B cell (primary cell): ENCODE measurements at regions not wholly inside any gene's neighbourhood (a gene's known extent, or its start where the extent isn't known, plus 50 kb on each side); places are given as distances from the start of the nearest gene placed in this dataset.

ENCODE experiments used
- ATAC-seq: fragments of 200-7000 bp; cut with Tn5 transposase; one replicate; pipeline ENCODE4 v1.10.0; 2021; ENCODE audit warnings: low read depth, mild to moderate bottlenecking, moderate number of reproducible peaks, moderate library complexity
- CTCF ChIA-PET: fragments of 350-600 bp; sonication (Branson Sonifier 250); formaldehyde crosslinking; loops from one replicate; lab custom pipeline; 2021; ENCODE audit warnings: antibody characterized with exemption, inconsistent platforms; lab: Charles Lee
- POLR2A ChIA-PET: fragments of 350-600 bp; sonication (Branson Sonifier 250); formaldehyde crosslinking; loops from one replicate; lab custom pipeline; 2021; ENCODE audit warnings: antibody characterized with exemption; lab: Charles Lee
- DNase-seq: peaks from one replicate; pipeline ENCODE4 v3.0.0; 2013
- H2AFZ ChIP-seq: 2 replicates; pipeline ENCODE4 v1.6.1; 2012; ENCODE audit warnings: mild to moderate bottlenecking, low read depth, low read length; ENCODE audit not compliant: insufficient read depth, poor library complexity, severe bottlenecking
- H3K27ac ChIP-seq, 2 donors: 1 replicate in 1 of 2; 2 replicates in 1 of 2; pipeline ENCODE4 v1.5.1; 2012 to 2013; ENCODE audit warnings: low read length in 2 of 2, mild to moderate bottlenecking in 2 of 2, moderate library complexity in 1 of 2
- H3K27me3 ChIP-seq, 4 experiments: fragments of 200-600 bp in 1 of 4; sonication (generic) in 1 of 4; replicated peaks in 1 of 4; 1 replicate in 2 of 4; 2 replicates in 2 of 4; pipeline versions ENCODE4 v1.6.1 to v1.7.0; 2013 to 2016; ENCODE audit warnings: low read length in 3 of 4, mild to moderate bottlenecking in 2 of 4, mixed read lengths in 1 of 4, moderate library complexity in 1 of 4; ENCODE audit not compliant: insufficient read depth in 4 of 4, control insufficient read depth in 3 of 4; ENCODE audit errors: control extremely low read depth in 1 of 4
- H3K36me3 ChIP-seq, 2 experiments: replicated peaks in 1 of 2; 1 replicate in 1 of 2; 2 replicates in 1 of 2; pipeline versions ENCODE4 v1.6.1 to v1.7.1; 2013; ENCODE audit warnings: low read length in 1 of 2; ENCODE audit not compliant: insufficient read depth in 2 of 2, control insufficient read depth in 1 of 2; ENCODE audit errors: control extremely low read depth in 1 of 2, extremely low read depth in 1 of 2
- H3K4me1 ChIP-seq, 2 donors: fragments of 200-600 bp in 1 of 2; sonication (generic) in 1 of 2; 1 replicate in 1 of 2; 2 replicates in 1 of 2; pipeline versions ENCODE4 v1.5.1 to v1.6.1; 2013 to 2017; ENCODE audit warnings: low read length in 2 of 2; ENCODE audit not compliant: control insufficient read depth in 2 of 2, insufficient read depth in 2 of 2
- H3K4me2 ChIP-seq: replicated peaks from 2 replicates; pipeline ENCODE3; 2012; ENCODE audit warnings: mild to moderate bottlenecking, low read depth, low read length; ENCODE audit not compliant: poor library complexity, severe bottlenecking
- H3K4me3 ChIP-seq, 5 experiments: fragments of 200-600 bp in 1 of 5; sonication (generic) in 1 of 5; 1 replicate in 3 of 5; 2 replicates in 2 of 5; pipeline versions ENCODE4 v1.5.1 to v1.7.0; 2011 to 2016; ENCODE audit warnings: low read length in 4 of 5, mild to moderate bottlenecking in 4 of 5, low read depth in 2 of 5, control low read depth in 1 of 5, moderate library complexity in 1 of 5; ENCODE audit not compliant: insufficient read depth in 1 of 5; ENCODE audit errors: control extremely low read depth in 1 of 5, extremely low read depth in 1 of 5
- H3K79me2 ChIP-seq: fragments of 200-600 bp; sonication (generic); one replicate; pipeline ENCODE4 v1.6.0; 2016; ENCODE audit warnings: low read length; ENCODE audit not compliant: control insufficient read depth, insufficient read depth
- H3K9ac ChIP-seq: fragments of 200-600 bp; sonication (generic); 2 replicates; pipeline ENCODE4 v1.6.1; 2017; ENCODE audit warnings: mild to moderate bottlenecking, low read length, moderate library complexity
- H3K9me3 ChIP-seq, 3 donors: one replicate each; pipeline versions ENCODE4 v1.6.1 to v1.7.1; 2013; ENCODE audit warnings: low read length in 2 of 3; ENCODE audit not compliant: control insufficient read depth in 2 of 3, insufficient read depth in 1 of 3; ENCODE audit errors: control extremely low read depth in 1 of 3
- H4K20me1 ChIP-seq: 2 replicates; pipeline ENCODE4 v1.6.0; 2012; ENCODE audit warnings: mild to moderate bottlenecking, low read length; ENCODE audit not compliant: insufficient read depth, control insufficient read depth, poor library complexity, severe bottlenecking
- H3K27ac Mint-ChIP-seq: one replicate; pipeline ENCODE4 v1.8.0; 2021; ENCODE audit warnings: mixed read lengths
- H3K27me3 Mint-ChIP-seq: one replicate; pipeline ENCODE4 v1.8.0; 2021; ENCODE audit warnings: mixed read lengths
- H3K4me1 Mint-ChIP-seq: one replicate; pipeline ENCODE4 v1.8.0; 2021; ENCODE audit warnings: mixed read lengths
- H3K4me3 Mint-ChIP-seq: one replicate; pipeline ENCODE4 v1.8.0; 2021; ENCODE audit warnings: mixed read lengths
- H3K9me3 Mint-ChIP-seq: one replicate; pipeline ENCODE4 v1.8.0; 2022; ENCODE audit warnings: mixed read lengths; ENCODE audit not compliant: insufficient read depth
- EZH2 ChIP-seq: IDR thresholded peaks from 2 replicates; pipeline ENCODE4 v1.6.1; 2012; ENCODE audit warnings: borderline replicate concordance, low read depth, mild to moderate bottlenecking, moderate library complexity, low read length; ENCODE audit not compliant: insufficient read depth, poor library complexity, severe bottlenecking
- WGBS: methylation state at CpG from one replicate; pipeline ENCODE4 v1.1.5; 2013; ENCODE audit warnings: missing lambda C conversion rate; ENCODE audit not compliant: insufficient coverage; 5-methylcytosine and 5-hydroxymethylcytosine counted together
- intact Hi-C: fragments of 100-400 bp; cut with micrococcal nuclease; formaldehyde crosslinking; loops from one replicate; pipeline ENCODE4 v1.10.0; 2022
- TF ChIP-seq, protein P1 (sequence below): fragments of 200-600 bp; IDR thresholded peaks from one replicate; pipeline ENCODE4 v1.8.0; 2022; ENCODE audit warnings: antibody characterized with exemption, mild to moderate bottlenecking

- DNase-seq: no peak
- Histone ChIP-seq H3K27me3 (no peaks in the 10 kb centered on the region), H3K4me3 (no peak overlapping the region), H3K9ac (no peak overlapping the region), H3K36me3 (no peaks in the 10 kb centered on the region), H3K9me3 (peaks cover 0 to 5% (median 0%) of the 10 kb centered on the region in 3 donors), H3K79me2 (no peaks in the 10 kb centered on the region), H2AFZ (no peak overlapping the region), H3K27ac (no peak overlapping the region), H4K20me1 (no peaks in the 10 kb centered on the region), H3K4me2 (no peak overlapping the region), H3K4me1 (no peaks in the 10 kb centered on the region)
- Mint-ChIP-seq H3K27ac (no peak overlapping the region), H3K9me3 (no peaks in the 10 kb centered on the region), H3K4me3 (no peak overlapping the region), H3K4me1 (no peaks in the 10 kb centered on the region), H3K27me3 (peaks cover 7% of the 10 kb centered on the region)
- CTCF ChIA-PET: interaction anchor here (0.7 kb wide), 1 partner anchor 1651 kb away, joined by 3 read pairs; no protein-coding TSS in a partner anchor
- ATAC-seq: no peak
- POLR2A ChIA-PET: no interaction called here
- intact Hi-C loops: no loop called here
- WGBS: 90% methylated on average over 2 of the region's 5 CpGs
- TF ChIP-seq, protein P1, sequence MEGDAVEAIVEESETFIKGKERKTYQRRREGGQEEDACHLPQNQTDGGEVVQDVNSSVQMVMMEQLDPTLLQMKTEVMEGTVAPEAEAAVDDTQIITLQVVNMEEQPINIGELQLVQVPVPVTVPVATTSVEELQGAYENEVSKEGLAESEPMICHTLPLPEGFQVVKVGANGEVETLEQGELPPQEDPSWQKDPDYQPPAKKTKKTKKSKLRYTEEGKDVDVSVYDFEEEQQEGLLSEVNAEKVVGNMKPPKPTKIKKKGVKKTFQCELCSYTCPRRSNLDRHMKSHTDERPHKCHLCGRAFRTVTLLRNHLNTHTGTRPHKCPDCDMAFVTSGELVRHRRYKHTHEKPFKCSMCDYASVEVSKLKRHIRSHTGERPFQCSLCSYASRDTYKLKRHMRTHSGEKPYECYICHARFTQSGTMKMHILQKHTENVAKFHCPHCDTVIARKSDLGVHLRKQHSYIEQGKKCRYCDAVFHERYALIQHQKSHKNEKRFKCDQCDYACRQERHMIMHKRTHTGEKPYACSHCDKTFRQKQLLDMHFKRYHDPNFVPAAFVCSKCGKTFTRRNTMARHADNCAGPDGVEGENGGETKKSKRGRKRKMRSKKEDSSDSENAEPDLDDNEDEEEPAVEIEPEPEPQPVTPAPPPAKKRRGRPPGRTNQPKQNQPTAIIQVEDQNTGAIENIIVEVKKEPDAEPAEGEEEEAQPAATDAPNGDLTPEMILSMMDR: no peak
- TF ChIP-seq EZH2: no peak
These were observed 94.2 kb upstream of the LHCGR start for GRCh38 chr2:48849770-48850169.

DNA sequence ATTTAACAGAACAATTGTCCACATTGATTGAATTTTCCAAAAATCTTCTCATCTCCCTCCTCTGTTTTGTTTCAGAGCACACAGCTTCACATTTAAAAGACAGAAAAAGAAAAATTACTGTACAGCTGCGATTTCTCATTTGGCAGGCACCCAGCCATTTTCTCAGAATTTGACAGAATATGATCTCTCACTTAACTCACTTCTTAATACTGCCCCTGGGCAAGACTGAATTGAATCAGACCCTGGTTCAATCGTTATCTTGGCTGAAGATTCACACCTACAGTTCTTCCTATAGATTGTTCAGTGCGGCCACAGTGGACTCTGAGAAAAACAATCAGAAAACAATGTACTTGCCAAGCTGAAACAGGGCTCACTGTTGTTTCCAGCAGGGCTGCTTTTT lies 90.2 kb upstream of the LHCGR start:
- POLR2A ChIA-PET: no interaction called here
- H3K27ac Mint-ChIP-seq: no peak overlapping the region
- H3K36me3 ChIP-seq: no peaks in the 10 kb centered on the region
- DNase-seq (no peak), ATAC-seq (no peak)
- no peak overlapping the region for H2AFZ ChIP-seq
- no peak overlapping the region for H3K27ac ChIP-seq
- H3K9me3 ChIP-seq: peaks cover 0 to 7% (median 0%) of the 10 kb centered on the region in 3 donors
- H3K4me3 ChIP-seq: no peak overlapping the region
- no peaks in the 10 kb centered on the region for H3K4me1 Mint-ChIP-seq
- H3K27me3 ChIP-seq: peaks cover 0 to 3% (median 0%) of the 10 kb centered on the region in 4 experiments
- H3K4me3 Mint-ChIP-seq: no peak overlapping the region
- H3K4me2 ChIP-seq: no peak overlapping the region
- intact Hi-C loops: no loop called here
- no peaks in the 10 kb centered on the region for H4K20me1 ChIP-seq
- H3K79me2 ChIP-seq: no peaks in the 10 kb centered on the region
- 70% methylated on average over 3 of the region's 3 CpGs for WGBS
- H3K9ac ChIP-seq: no peak overlapping the region
- H3K9me3 Mint-ChIP-seq: no peaks in the 10 kb centered on the region
- TF ChIP-seq EZH2: no peak
- TF ChIP-seq, protein P1: no peak
- peaks cover 7% of the 10 kb centered on the region for H3K27me3 Mint-ChIP-seq
- CTCF ChIA-PET: no interaction called here
- H3K4me1 ChIP-seq: no peaks in the 10 kb centered on the region
